CD4-positive, alpha-beta T cell treated with Interferon gamma for 1 hour (primary cell): ENCODE measurements at regions not wholly inside any gene's neighbourhood (a gene's known extent, or its start where the extent isn't known, plus 50 kb on each side); places are given as distances from the start of the nearest gene placed in this dataset.

Experiments
- DNase-seq: peaks from one replicate; pipeline ENCODE4 v3.0.0-alpha.2; 2020

DNA sequence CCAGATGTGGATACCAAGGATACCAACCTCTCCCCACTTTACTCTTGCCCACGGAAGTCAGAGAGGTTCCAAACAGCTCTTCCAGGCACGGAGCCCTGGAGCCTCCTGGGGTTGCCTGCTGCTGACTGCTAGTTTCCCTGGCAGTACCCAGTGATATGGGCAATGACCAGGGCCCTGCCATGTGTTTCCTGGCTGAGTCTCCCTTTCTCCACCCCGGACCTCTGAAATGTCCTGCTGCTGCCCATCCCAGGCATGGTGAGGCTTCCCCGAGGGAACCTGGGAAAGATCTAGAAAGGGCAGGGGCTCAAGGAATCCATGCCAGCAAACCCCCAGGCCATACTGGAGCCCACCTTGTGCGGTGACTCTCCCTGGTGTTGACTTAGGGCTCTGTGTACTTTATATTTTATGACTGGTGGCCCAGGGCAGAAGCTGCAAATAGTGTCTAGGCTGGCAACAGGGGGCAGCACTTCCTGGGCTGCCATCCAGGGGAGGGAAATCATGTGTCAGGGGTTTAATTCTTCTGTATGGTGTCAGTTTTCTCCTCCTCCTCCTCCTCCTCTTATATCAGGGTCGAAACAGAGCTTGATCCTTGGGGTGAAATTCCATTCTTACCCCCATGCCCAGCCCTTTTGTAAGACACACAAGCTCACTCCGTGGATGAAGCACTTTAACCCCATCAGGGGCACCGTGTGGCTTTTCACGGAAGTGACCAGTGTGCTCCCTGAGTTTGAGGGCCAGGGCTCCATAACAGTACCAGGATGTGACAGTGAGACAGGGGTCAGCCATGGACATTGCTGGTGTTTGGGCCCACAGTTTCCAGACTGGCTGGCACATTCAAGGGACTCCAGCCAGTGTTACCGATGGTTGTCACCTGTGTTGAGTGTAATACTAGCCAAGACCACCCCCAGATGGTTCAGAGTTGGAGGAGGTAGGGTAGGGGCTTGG lies 62.4 kb upstream of the GDF10 start:
- no peak for DNase-seq

DNA sequence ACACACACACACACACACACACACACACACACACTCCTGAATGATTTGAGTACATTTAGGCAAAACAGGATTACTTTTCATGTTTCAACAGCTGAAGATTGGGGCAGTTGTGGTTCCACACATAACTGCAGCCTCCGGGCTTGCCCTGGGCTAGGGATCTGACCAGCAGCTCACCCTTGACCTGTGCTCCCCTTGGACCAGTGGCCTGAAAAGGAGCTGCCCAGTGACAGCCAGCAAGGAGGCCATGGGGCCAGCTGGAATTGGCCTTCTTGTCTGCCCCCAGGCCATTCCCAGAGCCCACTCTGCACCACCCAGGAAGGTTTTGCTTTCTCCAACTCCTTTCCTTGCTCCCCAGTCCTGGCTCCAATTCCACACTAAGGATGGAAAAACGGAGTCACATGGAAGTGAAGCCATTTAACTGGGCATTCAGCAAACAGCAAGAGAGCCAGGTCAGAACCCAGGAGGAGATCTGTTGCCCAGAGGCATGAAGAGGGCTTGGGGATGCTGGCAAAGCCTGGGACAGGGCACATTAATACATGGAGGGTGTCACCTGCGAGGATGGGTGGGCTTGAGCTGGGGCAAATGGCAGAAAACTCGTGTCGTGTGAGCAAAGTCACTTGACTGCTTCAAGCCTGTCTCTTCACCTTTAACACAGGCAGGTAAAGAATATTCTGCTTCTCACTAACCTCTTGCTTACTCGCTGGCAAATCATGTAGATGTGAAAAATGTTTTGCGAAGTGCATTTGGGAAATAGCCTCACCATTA lies 61.5 kb upstream of the GDF10 start:
- DNase-seq = no peak

DNA sequence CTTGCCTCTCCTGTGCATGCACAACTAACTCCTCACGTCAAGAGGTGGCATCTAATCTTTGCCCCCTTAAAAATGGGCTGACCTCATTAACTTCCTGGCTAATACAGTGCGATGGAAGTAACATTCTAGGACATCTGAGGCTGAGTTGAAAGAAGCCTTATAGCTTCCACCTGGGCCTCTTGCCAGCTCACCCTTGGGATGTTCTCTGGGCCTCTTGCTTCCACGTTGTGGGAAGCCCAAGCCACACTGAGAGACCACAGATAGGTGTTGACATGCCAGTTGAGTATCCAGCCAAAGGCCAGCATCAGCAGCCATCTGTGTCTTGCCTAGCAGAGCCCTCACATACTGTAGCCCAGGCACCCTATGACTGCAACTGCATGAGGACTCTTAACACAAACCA lies 60.8 kb upstream of the GDF10 start:
- no peak for DNase-seq

DNA sequence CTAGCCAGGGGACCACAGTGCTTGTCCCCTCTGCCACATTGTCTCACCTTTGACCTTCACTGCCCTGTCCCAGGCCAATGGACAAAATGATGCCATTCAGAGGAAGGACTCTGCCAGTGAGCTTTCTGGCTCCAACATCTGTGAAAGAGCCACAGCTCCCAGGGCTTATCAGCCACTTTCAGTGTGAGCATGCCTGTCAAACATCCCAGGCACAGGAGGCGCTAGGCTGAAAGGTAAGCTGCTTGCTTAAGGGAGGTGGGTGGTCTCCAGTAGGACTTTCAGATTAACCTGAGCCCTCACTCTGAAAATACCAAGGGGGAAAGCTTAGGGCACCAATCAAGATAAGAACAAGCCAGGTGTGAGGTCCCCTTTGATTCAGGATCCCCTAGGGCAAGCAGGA lies 59.8 kb upstream of the GDF10 start:
- no peak for DNase-seq

DNA sequence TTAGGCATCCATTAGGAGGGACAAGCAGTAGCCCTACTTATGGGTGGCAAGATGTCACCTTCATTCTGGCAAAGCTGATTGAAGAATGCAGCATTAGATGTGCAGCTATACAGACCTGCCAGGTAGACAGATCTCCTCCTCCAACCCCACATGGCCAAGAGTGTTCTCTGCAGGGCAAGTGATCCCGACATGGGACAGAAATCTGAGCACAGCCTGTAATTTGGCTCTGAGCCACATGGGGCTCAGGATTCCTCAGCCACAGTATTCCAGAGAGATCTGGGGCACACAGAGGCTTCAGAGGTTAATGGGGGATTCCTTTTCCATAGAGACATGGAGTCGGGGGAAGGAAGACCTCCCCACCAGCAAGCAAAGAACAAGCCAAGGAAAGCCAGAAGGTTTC lies 58.7 kb upstream of the GDF10 start:
- DNase-seq = no peak

DNA sequence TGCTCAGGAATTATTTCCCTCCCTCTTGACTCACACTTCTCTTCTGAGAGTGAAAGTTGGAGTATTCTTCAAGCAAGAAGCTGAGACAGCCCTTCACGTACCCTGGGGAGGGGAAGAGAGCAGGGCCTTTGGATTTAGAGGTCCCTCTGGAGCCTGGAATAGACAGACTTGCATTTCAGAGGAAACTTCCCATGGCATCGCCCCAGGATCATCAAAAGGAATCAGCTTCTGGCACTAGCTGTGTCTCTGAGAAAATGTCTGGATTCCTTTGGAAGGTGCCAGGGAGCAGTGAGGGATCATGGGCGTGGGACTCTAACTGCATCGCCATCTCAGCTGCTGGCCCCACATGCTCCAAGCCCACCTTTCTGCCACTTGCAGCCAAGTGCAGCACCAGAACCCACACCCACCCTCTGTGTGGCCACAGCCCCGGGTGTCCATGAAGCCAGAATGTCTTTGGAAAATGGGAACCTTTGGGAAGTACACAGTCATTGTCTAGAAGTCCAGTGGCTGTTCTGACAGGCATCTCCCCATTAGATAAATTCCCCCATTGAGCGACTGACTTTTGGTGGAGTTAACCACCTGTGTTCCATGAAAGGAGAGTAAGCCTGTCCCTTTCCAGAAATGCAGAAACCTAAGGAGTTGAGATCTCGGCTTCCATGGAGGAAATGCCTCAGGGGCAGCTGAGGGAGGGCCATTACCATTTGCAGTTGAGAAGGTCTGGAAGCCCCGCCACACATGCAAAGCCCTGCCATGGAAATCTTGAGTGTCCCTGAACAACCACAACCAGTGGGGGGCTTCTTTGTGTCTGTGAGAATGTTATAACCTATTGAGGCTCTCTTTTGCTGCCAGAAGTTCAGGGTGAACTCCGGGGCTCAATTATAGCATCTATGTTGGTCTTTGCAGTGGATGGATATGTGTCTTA lies 57.8 kb upstream of the GDF10 start:
- DNase-seq = no peak

DNA sequence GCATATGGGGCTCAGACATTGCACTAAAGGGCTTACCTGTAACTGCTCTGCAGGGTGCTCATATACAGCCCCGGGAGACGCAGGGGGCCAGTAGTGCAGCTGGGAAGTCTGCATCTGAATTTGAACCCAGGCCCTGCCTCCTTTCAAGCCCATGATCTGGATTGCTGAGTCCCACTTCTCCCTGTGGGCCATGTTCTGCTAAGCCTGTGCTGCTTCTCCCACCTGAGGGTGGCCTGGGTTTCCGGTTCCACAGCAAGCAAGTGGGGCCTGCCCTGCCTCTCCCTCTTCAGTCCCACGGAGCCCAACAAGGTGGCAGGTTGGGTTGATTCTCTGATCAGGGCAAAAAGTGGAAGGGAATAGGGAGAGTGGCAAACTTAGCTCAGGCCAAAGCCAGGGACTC lies 56.6 kb upstream of the GDF10 start:
- DNase-seq = no peak

DNA sequence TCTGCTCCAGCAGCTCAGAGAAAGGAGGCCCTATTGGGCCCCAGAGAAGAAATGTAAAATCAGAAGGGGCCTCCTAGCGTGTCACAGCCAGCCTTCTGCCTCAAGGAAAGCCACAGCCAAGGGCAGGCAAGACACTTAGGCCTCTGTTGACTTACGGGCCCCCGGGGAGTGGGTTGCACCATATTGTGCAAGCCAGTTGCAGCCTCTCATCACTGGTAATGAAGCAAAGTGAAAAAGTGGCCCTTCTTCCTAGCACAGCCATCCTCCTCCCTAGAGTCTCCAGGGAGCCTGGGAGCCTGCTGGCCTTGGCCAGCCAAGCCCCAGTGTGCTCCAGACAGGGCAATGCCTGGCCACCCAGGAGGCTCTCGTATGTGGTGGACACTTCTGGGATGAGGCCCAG lies 56.2 kb upstream of the GDF10 start:
- no peak for DNase-seq

DNA sequence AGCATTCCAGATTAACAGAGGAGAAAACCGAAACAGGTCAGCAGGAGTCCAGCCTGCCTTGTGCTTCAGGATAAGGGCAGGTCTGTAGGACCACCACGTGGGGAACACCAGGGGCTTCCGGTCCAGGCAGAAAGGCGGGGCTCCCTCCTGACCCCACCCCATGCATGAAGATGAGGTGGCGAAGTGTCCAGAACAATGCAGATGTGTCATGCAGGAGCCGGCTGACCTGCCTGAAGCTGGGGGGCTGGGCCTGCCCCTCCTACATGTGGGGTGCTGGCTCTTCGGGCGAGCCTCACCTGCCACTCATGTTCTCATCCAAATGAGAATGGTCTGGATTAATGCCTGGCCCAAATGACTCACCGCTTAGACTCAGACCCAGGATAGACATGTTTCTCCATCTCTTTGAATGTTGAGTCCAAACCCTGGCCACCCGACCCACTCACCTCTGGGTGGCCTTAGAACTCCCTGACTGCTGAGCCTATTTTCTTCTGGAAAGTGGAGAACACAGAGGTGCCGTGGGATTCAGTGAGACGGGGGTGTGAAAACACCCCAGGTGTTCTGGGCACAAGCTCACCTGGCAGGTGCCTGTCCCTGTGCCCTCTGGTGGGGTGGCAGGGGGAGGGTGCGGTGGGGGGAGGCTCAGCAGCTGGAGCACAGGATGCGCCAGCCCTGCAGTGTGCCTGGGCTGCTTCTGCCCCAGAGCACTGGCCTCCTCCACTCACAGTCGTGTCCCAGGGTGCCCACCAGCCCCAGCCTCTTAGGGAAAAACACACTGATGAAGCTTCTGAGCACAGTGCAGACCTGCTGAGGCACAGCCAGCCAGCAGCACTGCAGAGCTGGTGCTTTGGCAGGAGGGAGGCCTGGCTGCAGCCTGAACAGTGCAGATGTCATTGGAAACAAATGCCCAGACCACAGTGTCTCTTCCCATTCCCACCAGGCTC lies 55.2 kb upstream of the GDF10 start:
- no peak for DNase-seq

DNA sequence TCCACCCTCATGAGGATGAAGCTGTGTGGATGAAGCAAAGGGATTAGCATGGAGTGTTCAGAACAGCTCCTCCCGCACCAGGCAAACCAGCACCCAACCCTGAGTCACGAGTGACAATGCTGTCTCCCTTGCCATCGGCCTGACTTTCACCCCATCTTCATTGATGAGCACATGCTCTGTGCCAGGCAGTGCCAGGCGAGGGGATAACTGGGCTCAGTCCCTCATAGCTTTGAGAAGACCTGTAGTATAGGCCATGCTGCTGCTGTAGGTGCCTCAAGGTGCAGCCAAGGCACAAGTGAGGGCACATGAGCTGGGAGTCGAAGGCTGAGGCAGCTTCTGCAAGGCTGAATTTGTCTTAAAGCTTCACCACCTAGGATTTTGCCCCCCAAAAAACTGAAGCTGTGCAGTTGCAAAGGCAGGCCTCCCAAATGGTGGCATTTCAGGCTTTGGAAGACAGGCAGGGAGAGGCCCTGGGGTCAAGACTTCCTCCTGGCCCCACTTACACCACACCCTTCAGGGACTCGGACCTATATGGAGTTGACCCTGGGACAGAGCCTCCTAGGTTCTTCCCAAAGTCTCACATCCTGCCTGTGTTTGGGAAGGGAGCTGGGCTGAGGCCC lies 54.2 kb upstream of the GDF10 start:
- DNase-seq = no peak

DNA sequence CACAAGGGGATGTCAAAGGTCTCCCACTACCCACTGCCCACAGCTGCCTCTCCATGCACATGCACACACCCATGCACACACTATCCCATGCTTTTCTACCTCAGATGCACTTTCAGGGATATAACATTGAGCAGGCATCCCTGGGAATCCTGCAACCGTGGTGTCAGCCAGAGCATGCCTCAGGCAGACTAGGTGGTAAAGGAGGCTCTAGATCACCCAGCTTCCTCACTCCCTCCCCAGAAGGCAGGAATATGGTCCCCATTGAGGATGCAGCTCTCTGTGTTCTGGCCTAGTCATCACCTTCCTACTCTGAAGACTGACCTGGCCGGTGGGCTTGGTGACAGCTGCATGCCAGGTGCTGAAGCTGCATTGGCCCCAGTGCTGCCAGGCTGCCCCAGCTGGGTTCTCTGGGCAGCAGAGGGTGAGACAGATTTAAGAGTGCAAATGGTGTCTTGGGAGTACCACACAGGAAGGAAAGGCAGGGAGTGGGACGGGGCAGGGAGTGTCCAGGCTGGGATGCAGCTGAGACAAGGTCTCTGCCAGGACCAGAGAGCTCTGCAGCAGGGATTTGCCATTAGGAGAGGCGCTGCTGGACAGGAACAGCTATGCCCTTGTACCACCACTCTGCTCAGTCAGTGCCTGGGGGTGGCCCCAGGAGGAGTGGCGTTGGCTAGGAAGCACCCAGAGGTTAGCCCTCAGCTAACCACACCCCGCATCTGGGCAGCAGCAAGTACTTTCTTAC lies 53.4 kb upstream of the GDF10 start:
- no peak for DNase-seq

DNA sequence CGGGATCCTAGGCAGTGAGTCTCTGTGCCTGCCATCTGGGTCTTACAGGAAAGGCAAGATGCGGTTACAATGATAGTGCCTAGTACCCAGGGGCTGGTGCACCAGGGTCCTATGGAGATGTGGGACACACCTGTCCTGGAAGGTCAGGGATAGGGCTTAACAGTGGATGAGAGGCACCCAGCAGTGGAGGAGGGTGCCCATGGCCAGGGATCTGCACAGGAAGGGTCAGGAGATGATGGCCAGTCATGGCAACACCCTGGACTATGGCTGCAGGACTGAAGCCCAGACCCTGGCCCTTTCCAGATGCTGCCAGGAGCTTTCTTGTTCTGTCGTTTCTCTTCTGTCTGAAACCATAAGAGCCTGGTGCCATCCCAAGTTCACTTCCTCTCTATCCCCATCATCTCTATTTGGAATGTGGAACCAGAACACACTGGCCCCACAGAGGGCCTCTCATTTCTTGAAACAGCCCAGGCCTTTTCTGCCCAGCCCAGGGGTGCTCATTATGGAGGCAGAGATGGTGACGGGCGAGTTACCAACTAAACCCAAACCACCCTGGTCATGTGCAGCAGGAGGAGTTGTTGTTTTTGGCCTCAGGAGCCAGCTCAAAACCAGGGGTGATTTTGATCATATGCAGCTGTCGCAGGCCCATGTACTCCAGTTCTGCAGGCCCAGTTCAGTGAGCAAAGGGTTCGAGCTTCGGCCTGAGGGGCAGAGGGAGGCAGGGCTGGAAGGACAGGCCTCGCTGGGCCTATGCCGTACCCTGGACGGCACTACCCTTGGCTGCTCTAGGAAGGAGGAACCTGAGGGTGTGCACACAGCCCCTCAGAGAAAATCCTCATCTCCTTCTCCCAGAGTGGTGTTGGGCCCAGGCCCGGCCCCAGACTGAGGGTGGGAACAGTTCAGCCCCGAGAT lies 52.6 kb upstream of the GDF10 start:
- DNase-seq = no peak

DNA sequence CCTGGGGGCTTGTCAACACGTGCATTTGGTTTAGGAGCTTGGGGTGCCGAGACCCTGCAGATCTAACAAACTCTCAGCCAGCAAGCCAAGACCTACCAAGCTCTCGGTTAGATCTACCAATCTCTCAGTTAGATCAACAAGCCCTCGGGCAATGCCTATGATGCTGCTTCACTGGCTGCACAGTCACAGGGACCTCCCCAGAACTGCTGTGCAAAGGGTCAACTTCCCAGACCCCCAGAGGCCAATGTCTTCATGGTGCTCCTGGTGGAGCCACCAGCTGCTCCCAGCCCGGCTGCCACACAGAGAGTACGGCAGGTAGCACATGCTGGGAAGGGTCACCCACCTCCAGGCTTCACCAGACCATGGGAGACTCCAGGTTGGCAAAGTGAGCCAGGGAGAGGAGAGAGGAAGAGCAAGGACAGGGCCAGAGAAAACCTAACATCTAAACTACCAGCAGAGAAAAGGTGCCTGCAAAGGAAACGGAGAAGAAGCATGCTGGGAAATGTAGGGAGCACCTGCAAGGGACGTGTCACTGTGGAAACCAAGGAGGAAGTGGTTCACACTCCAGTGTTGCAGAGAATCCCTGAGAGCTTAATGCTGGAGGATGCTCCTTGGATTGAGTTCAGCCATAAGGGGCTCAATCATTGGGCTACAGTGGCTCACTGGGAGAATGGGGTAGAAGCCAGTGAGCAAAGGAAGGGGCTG lies 51.5 kb upstream of the GDF10 start:
- no peak for DNase-seq

DNA sequence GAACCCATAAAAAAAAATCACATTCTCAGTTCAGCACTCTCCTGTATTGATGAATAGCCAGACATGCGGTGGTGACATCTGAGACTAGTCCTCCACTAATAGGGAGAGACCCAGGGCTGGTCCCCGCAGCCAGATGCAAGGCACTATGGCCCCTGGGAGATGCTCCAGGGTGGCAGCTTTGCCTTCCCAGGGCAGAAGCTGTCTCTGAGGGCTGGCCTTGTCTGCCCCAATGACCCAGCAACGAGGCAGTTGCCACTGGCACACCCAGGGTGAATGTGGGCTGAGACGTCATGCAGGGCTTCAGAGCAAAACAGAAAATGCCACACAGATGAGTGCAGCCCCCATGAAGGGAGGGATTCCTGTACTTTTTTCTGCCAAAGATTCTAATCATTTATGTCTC lies 50.1 kb upstream of the GDF10 start:
- no peak for DNase-seq
